ENCODE measurements at regions not wholly inside any gene's neighbourhood (a gene's known extent, or its start where the extent isn't known, plus 50 kb on each side); places are given as distances from the start of the nearest gene placed in this dataset.

- Histone ChIP-seq H3K27me3 (ENCODE audit: insufficient read depth, low read length, poor library complexity, severe bottlenecking) (no peaks in the 10 kb centered on the region), H3K9me3 (ENCODE audit: insufficient read depth, low read depth, low read length) (no peaks in the 10 kb centered on the region), H2AFZ (ENCODE audit: low read length) (no peak overlapping the region), H3K9me2 (replicated peaks; ENCODE audit: low read depth, low read length) (no peaks in the 10 kb centered on the region), H3F3A (ENCODE audit: low read depth) (no peaks in the 10 kb centered on the region), H3K79me2 (ENCODE audit: insufficient read depth, low read length) (no peaks in the 10 kb centered on the region), H3K4me3 (ENCODE audit: low read length, poor library complexity, severe bottlenecking) (no peak overlapping the region), H3K36me3 (ENCODE audit: insufficient read depth, low read length) (no peaks in the 10 kb centered on the region), H3K4me1 (ENCODE audit: insufficient read depth, low read length, poor library complexity, severe bottlenecking) (no peaks in the 10 kb centered on the region), H3K9ac (ENCODE audit: low read depth, low read length, poor library complexity, severe bottlenecking) (no peak overlapping the region), H3K4me2 (ENCODE audit: low read depth, low read length, poor library complexity, severe bottlenecking) (no peak overlapping the region), H4K20me1 (ENCODE audit: insufficient read depth, low read length, poor library complexity, severe bottlenecking) (no peaks in the 10 kb centered on the region)
- no peak for TF ChIP-seq EZH2phosphoT487 (IDR thresholded peaks at IDR 0.05; ENCODE audit: borderline replicate concordance)
- TF ChIP-seq, protein P1, sequence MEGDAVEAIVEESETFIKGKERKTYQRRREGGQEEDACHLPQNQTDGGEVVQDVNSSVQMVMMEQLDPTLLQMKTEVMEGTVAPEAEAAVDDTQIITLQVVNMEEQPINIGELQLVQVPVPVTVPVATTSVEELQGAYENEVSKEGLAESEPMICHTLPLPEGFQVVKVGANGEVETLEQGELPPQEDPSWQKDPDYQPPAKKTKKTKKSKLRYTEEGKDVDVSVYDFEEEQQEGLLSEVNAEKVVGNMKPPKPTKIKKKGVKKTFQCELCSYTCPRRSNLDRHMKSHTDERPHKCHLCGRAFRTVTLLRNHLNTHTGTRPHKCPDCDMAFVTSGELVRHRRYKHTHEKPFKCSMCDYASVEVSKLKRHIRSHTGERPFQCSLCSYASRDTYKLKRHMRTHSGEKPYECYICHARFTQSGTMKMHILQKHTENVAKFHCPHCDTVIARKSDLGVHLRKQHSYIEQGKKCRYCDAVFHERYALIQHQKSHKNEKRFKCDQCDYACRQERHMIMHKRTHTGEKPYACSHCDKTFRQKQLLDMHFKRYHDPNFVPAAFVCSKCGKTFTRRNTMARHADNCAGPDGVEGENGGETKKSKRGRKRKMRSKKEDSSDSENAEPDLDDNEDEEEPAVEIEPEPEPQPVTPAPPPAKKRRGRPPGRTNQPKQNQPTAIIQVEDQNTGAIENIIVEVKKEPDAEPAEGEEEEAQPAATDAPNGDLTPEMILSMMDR (conservative IDR thresholded peaks at IDR 0.05; ENCODE audit: low read length): no peak
Observed at GRCh38 chr1:195970209-195970608, 638.0 kb downstream of the KCNT2 start.

DNA sequence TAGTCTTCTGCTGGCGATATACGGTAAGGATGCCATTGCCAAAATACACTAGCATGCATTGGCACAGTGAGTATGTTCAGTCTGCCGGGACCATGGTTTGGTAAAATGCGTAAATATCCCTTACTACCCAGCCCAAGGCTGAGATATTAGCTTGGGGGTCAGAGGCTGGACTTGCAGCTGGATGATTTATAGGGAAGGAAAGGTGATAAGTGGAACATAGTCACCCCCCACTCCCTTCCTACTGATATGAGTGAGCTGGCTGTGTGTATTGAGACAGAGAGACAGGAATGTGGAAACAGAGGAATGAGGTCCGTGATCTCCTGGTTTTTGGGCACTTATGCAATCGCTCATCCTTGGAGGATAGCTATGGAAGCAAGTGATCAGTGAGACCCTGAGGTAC, 642.8 kb downstream of the KCNT2 start:
- H3K36me3 ChIP-seq (ENCODE audit: insufficient read depth, low read length): no peaks in the 10 kb centered on the region
- no peaks in the 10 kb centered on the region for H3K79me2 ChIP-seq (ENCODE audit: insufficient read depth, low read length)
- H3K9ac ChIP-seq (ENCODE audit: low read depth, low read length, poor library complexity, severe bottlenecking): no peak overlapping the region
- TF ChIP-seq, protein P1 (conservative IDR thresholded peaks at IDR 0.05; ENCODE audit: low read length): no peak
- no peak for TF ChIP-seq EZH2phosphoT487 (IDR thresholded peaks at IDR 0.05; ENCODE audit: borderline replicate concordance)
- no peak overlapping the region for H2AFZ ChIP-seq (ENCODE audit: low read length)
- H3K4me1 ChIP-seq (ENCODE audit: insufficient read depth, low read length, poor library complexity, severe bottlenecking): no peaks in the 10 kb centered on the region
- H3K4me2 ChIP-seq (ENCODE audit: low read depth, low read length, poor library complexity, severe bottlenecking): no peak overlapping the region
- no peaks in the 10 kb centered on the region for H3K9me3 ChIP-seq (ENCODE audit: insufficient read depth, low read depth, low read length)
- no peak overlapping the region for H3K4me3 ChIP-seq (ENCODE audit: low read length, poor library complexity, severe bottlenecking)
- H3K27me3 ChIP-seq (ENCODE audit: insufficient read depth, low read length, poor library complexity, severe bottlenecking): no peaks in the 10 kb centered on the region
- no peaks in the 10 kb centered on the region for H4K20me1 ChIP-seq (ENCODE audit: insufficient read depth, low read length, poor library complexity, severe bottlenecking)
- H3F3A ChIP-seq (ENCODE audit: low read depth): no peaks in the 10 kb centered on the region
- no peaks in the 10 kb centered on the region for H3K9me2 ChIP-seq (replicated peaks; ENCODE audit: low read depth, low read length)

DNA sequence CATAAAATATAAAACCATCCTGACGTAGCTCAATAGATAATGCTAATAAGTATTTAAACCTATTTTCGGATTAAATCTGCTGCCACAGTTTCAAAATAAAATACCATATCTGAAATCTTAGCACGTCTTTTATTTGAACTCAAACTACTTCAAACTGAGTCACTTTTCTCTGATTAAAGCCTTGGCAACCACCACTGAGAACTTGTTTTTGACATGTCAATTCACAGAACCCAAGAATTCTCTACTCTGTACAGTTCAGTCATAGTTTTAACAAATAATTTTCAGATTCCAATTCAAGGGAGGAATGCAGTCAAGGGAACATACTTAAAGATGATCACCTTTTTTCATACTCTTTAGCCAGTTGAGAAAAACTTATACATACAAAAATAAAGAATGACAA, 643.2 kb downstream of the KCNT2 start:
- Histone ChIP-seq H3K9ac (ENCODE audit: low read depth, low read length, poor library complexity, severe bottlenecking) (no peak overlapping the region), H3K4me1 (ENCODE audit: insufficient read depth, low read length, poor library complexity, severe bottlenecking) (no peaks in the 10 kb centered on the region), H3K79me2 (ENCODE audit: insufficient read depth, low read length) (no peaks in the 10 kb centered on the region), H3K27me3 (ENCODE audit: insufficient read depth, low read length, poor library complexity, severe bottlenecking) (no peaks in the 10 kb centered on the region), H3K4me3 (ENCODE audit: low read length, poor library complexity, severe bottlenecking) (no peak overlapping the region), H3K4me2 (ENCODE audit: low read depth, low read length, poor library complexity, severe bottlenecking) (no peak overlapping the region), H3K9me3 (ENCODE audit: insufficient read depth, low read depth, low read length) (no peaks in the 10 kb centered on the region), H3F3A (ENCODE audit: low read depth) (no peaks in the 10 kb centered on the region), H3K9me2 (replicated peaks; ENCODE audit: low read depth, low read length) (no peaks in the 10 kb centered on the region), H4K20me1 (ENCODE audit: insufficient read depth, low read length, poor library complexity, severe bottlenecking) (no peaks in the 10 kb centered on the region), H2AFZ (ENCODE audit: low read length) (no peak overlapping the region), H3K36me3 (ENCODE audit: insufficient read depth, low read length) (no peaks in the 10 kb centered on the region)
- TF ChIP-seq EZH2phosphoT487 (IDR thresholded peaks at IDR 0.05; ENCODE audit: borderline replicate concordance): no peak
- TF ChIP-seq, protein P1 (conservative IDR thresholded peaks at IDR 0.05; ENCODE audit: low read length): no peak

All from Loucy (cell line).